ENCODE measurements at regions not wholly inside any gene's neighbourhood (a gene's known extent, or its start where the extent isn't known, plus 50 kb on each side); places are given as distances from the start of the nearest gene placed in this dataset.
"Not testable (repeated sequence)": the region's sequence is repeated elsewhere in the genome, so short reads cannot be mapped to it uniquely, and the experiment has no call there.

- no peak for DNase-seq
Measured at GRCh38 chr3:16055606-16056211, 118.8 kb upstream of the GALNT15 start.

GRCh38 chr3:16056217-16056616, 118.3 kb upstream of the GALNT15 start:
- DNase-seq = no peak

GRCh38 chr3:16058521-16058920, 116.0 kb upstream of the GALNT15 start:
- no peak for DNase-seq

- no peak for DNase-seq
Measured at GRCh38 chr3:16059081-16059537, 115.4 kb upstream of the GALNT15 start.

GRCh38 chr3:16059711-16060357, 114.6 kb upstream of the GALNT15 start:
- no peak for DNase-seq

- DNase-seq = no peak
Measured at GRCh38 chr3:16060358-16060852, 114.1 kb upstream of the GALNT15 start.

- DNase-seq = no peak
Measured at GRCh38 chr3:16060945-16061344, 113.5 kb upstream of the GALNT15 start.

GRCh38 chr3:16061491-16061890, 113.0 kb upstream of the GALNT15 start:
- DNase-seq = no peak

GRCh38 chr3:16063603-16064002, 110.9 kb upstream of the GALNT15 start:
- DNase-seq = no peak

GRCh38 chr3:16064642-16065414, 109.7 kb upstream of the GALNT15 start:
- no peak for DNase-seq

GRCh38 chr3:16066545-16066944, 107.9 kb upstream of the GALNT15 start:
- DNase-seq = no peak

GRCh38 chr3:16066975-16067374, 107.5 kb upstream of the GALNT15 start:
- no peak for DNase-seq

- no peak for DNase-seq
Measured at GRCh38 chr3:16067837-16068471, 106.5 kb upstream of the GALNT15 start.

- no peak for DNase-seq
Measured at GRCh38 chr3:16069149-16069922, 105.1 kb upstream of the GALNT15 start.

- no peak for DNase-seq
Measured at GRCh38 chr3:16070707-16071106, 103.8 kb upstream of the GALNT15 start.

- DNase-seq = no peak
Measured at GRCh38 chr3:16071206-16071605, 103.3 kb upstream of the GALNT15 start.

- no peak for DNase-seq
Measured at GRCh38 chr3:16072420-16073110, 101.9 kb upstream of the GALNT15 start.

GRCh38 chr3:16073203-16073602, 101.3 kb upstream of the GALNT15 start:
- no peak for DNase-seq

- DNase-seq = not testable (repeated sequence)
Measured at GRCh38 chr3:16073990-16074671, 100.3 kb upstream of the GALNT15 start.

GRCh38 chr3:16075647-16076046, 98.8 kb upstream of the GALNT15 start:
- no peak for DNase-seq

GRCh38 chr3:16076564-16076963, 97.9 kb upstream of the GALNT15 start:
- DNase-seq = no peak

All from activated CD4-positive, CD25-positive, alpha-beta regulatory T cell treated with anti-CD3 and anti-CD28 coated beads, Interleukin-2, amount 50 U/mL, for 72 hours (primary cell).